Activated T-cell treated with anti-CD3 and anti-CD28 coated beads, Interleukin-2, amount 50 U/mL, for 72 hours (primary cell): ENCODE measurements at regions not wholly inside any gene's neighbourhood (a gene's known extent, or its start where the extent isn't known, plus 50 kb on each side); places are given as distances from the start of the nearest gene placed in this dataset.

ENCODE experiments used
- ATAC-seq, 2 donors: fragments of 150-1000 bp; cut with Tn5 transposase; replicated peaks in 1 of 2; 2 replicates each; pipeline ENCODE4 v1.10.0; 2021; ENCODE audit warnings: moderate library complexity in 2 of 2, mild to moderate bottlenecking in 1 of 2
- DNase-seq, 2 donors: peaks; one replicate each; pipeline ENCODE4 v3.0.0; 2021 to 2022; ENCODE audit warnings: mixed read lengths in 1 of 2
- H3K27ac Mint-ChIP-seq: one replicate; pipeline ENCODE4 v1.8.0; 2022; ENCODE audit warnings: mild to moderate bottlenecking, moderate library complexity, mixed read lengths
- H3K27me3 Mint-ChIP-seq: one replicate; pipeline ENCODE4 v1.8.0; 2022; ENCODE audit warnings: low read depth, mixed read lengths
- H3K36me3 Mint-ChIP-seq, 2 donors: one replicate each; pipeline ENCODE4 v1.8.0; 2022; ENCODE audit warnings: mixed read lengths in 2 of 2, mild to moderate bottlenecking in 1 of 2; ENCODE audit not compliant: insufficient read depth in 2 of 2
- H3K4me1 Mint-ChIP-seq: one replicate; pipeline ENCODE4 v1.8.0; 2022; ENCODE audit warnings: low read depth, mixed read lengths
- H3K4me3 Mint-ChIP-seq, 2 donors: one replicate each; pipeline ENCODE4 v1.8.0; 2022; ENCODE audit warnings: mild to moderate bottlenecking in 2 of 2, mixed read lengths in 2 of 2, moderate library complexity in 2 of 2
- H3K9me3 Mint-ChIP-seq, 2 donors: one replicate each; pipeline ENCODE4 v1.8.0; 2022; ENCODE audit warnings: mixed read lengths in 2 of 2

DNA sequence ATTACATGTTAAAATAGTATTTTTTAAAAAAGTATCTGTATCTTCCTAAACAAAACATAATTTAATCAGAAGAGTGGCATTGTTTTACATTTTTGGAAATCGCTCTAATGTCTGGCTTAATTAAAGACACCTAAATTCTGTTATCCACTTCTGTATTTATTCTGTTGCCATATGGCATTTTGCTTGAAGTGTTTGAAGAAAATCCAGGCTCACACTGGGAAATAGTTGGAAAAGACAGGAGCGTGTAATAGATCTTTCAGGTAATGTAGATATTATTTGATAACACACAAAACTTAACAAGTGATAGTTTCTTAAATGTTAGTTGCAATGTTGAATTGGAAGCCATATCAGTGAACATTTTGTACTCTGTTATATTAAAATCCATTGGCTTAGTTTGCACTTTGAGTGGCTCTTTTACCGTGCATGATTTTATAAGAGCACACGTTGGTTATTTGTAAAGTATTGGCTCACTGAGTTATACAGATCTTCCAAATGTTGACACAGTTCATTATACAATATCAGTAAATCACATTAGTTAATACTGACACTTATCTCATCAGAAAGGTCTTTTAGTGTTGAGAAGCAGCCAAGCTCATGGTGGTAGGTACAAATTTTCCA is 128.4 kb upstream of the NPVF start:
- Mint-ChIP-seq H3K27ac (no peak overlapping the region), H3K4me3 (no peak overlapping the region), H3K36me3 (no peaks in the 10 kb centered on the region), H3K27me3 (peaks cover under 1% of the 10 kb centered on the region), H3K4me1 (peaks cover 11% of the 10 kb centered on the region), H3K9me3 (no peaks in the 10 kb centered on the region)
- no peak for DNase-seq
- no peak for ATAC-seq

DNA sequence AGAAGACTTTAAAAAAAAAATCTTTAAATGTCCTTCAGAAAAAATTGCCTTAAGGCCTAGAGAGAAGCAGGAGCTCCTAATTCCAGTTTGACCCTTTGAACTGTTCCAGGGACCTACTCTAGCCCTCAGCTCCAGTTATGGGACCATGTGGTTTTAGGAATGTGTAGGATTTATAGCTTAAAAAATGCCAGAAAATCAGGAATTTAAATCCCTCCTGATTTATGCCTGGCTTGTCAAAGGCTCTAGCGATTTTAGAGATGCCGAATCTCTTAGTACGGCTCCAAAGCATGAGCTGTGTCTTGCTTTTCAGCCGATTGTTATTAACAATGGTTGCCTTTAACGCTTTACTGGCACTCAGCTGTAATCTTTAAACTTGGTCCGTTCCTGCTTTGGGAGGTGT is 130.6 kb upstream of the NPVF start:
- ATAC-seq, result no peak
- Mint-ChIP-seq H3K27ac (no peak overlapping the region), H3K9me3 (no peaks in the 10 kb centered on the region)

DNA sequence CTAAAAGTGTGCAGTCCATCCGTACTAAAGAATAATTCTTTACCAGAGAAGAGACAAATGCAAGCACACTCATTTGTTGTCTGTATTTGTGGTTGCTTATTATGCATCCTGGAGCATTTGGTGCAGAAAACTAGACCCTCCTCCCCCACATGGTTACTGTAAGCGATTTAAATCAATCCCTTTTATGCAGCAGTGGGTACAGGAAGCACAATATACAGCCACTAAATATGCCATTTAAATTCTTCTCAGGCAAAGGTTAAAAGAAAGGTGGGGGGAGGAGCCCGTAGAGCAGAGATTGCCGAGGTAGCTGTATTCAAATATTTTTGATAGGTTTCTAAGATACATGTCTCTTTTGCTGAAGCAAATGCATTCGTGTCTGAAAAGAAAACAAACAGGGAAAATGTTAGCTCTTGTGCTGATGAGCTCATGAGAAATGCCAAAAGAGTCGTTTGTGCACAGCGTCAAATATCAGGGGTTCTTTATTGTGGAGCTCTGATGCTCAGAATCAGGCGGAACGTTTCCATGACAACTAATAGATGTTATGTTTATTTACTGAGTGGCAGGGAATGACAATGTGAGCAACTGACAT is 131.3 kb upstream of the NPVF start:
- no peaks in the 10 kb centered on the region for H3K27me3 Mint-ChIP-seq
- H3K4me3 Mint-ChIP-seq, result no peak overlapping the region
- no peaks in the 10 kb centered on the region for H3K36me3 Mint-ChIP-seq
- H3K4me1 Mint-ChIP-seq, result peaks cover under 1% of the 10 kb centered on the region
- no peak overlapping the region for H3K27ac Mint-ChIP-seq
- no peaks in the 10 kb centered on the region for H3K9me3 Mint-ChIP-seq
- ATAC-seq (no peak), DNase-seq (no peak)

More for the DNA sequence above, 130.6 kb upstream of the NPVF start:
- Mint-ChIP-seq H3K4me1 (peaks cover 6% of the 10 kb centered on the region), H3K27me3 (no peaks in the 10 kb centered on the region), H3K4me3 (no peak overlapping the region), H3K36me3 (no peaks in the 10 kb centered on the region)
- DNase-seq, result no peak

GRCh38 chr7:25360451-25360850 is 132.2 kb upstream of the NPVF start:
- no peaks in the 10 kb centered on the region for H3K9me3 Mint-ChIP-seq
- ATAC-seq (no peak), DNase-seq (no peak)
- no peaks in the 10 kb centered on the region for H3K36me3 Mint-ChIP-seq
- H3K4me1 Mint-ChIP-seq, result no peaks in the 10 kb centered on the region
- H3K27me3 Mint-ChIP-seq, result no peaks in the 10 kb centered on the region
- H3K4me3 Mint-ChIP-seq, result no peak overlapping the region
- no peak overlapping the region for H3K27ac Mint-ChIP-seq

- Mint-ChIP-seq H3K4me3 (no peak overlapping the region), H3K27ac (no peak overlapping the region), H3K27me3 (no peaks in the 10 kb centered on the region), H3K9me3 (no peaks in the 10 kb centered on the region), H3K36me3 (no peaks in the 10 kb centered on the region), H3K4me1 (no peaks in the 10 kb centered on the region)
- ATAC-seq, result no peak
- DNase-seq, result no peak
These were observed 133.1 kb upstream of the NPVF start for GRCh38 chr7:25361387-25361786.

GRCh38 chr7:25361863-25362262 is 133.6 kb upstream of the NPVF start:
- no peaks in the 10 kb centered on the region for H3K27me3 Mint-ChIP-seq
- H3K4me3 Mint-ChIP-seq, result no peak overlapping the region
- ATAC-seq, result no peak
- H3K4me1 Mint-ChIP-seq, result no peaks in the 10 kb centered on the region
- H3K9me3 Mint-ChIP-seq, result no peaks in the 10 kb centered on the region
- H3K36me3 Mint-ChIP-seq, result no peaks in the 10 kb centered on the region
- no peak overlapping the region for H3K27ac Mint-ChIP-seq
- DNase-seq, result no peak

GRCh38 chr7:25368599-25369201 is 140.4 kb upstream of the NPVF start:
- DNase-seq (no peak), ATAC-seq (no peak)
- peaks cover 10% of the 10 kb centered on the region for H3K27me3 Mint-ChIP-seq
- H3K4me3 Mint-ChIP-seq, result no peak overlapping the region
- H3K27ac Mint-ChIP-seq, result no peak overlapping the region
- H3K9me3 Mint-ChIP-seq, result peaks cover 9 to 12% of the 10 kb centered on the region in 2 donors
- no peaks in the 10 kb centered on the region for H3K4me1 Mint-ChIP-seq
- peaks cover 4 to 13% of the 10 kb centered on the region in 2 donors for H3K36me3 Mint-ChIP-seq

- Mint-ChIP-seq H3K4me3 (no peak overlapping the region), H3K27me3 (peaks cover 10% of the 10 kb centered on the region), H3K9me3 (peaks cover 9 to 12% of the 10 kb centered on the region in 2 donors), H3K36me3 (peaks cover 4 to 13% of the 10 kb centered on the region in 2 donors), H3K4me1 (no peaks in the 10 kb centered on the region), H3K27ac (no peak overlapping the region)
- no peak for DNase-seq
- ATAC-seq, result no peak
These were observed 141.5 kb upstream of the NPVF start for GRCh38 chr7:25369786-25370185.

DNA sequence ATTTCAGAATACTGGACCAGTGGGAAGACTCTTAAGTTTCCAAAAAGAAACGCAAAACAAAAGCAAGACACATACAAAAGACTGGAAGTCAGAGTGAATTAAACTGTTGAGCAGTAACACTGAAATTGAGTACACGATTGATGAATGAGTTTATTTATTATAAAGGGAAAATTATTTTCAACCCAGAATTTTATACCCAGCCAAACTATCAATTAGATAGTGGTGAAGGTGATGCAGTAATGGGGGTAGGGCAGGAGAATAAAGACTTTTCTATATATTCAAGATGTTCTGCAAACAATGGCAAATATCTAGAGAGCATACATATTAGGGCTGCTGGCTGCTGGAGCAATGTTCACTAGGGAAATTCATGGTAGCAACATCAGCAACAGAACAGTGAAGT is 143.7 kb upstream of the NPVF start:
- no peak for DNase-seq
- no peaks in the 10 kb centered on the region for H3K4me1 Mint-ChIP-seq
- H3K36me3 Mint-ChIP-seq, result peaks cover 4 to 13% of the 10 kb centered on the region in 2 donors
- peaks cover 10% of the 10 kb centered on the region for H3K27me3 Mint-ChIP-seq
- no peak for ATAC-seq
- H3K27ac Mint-ChIP-seq, result no peak overlapping the region
- H3K9me3 Mint-ChIP-seq, result peaks cover 9 to 12% of the 10 kb centered on the region in 2 donors
- no peak overlapping the region for H3K4me3 Mint-ChIP-seq

DNA sequence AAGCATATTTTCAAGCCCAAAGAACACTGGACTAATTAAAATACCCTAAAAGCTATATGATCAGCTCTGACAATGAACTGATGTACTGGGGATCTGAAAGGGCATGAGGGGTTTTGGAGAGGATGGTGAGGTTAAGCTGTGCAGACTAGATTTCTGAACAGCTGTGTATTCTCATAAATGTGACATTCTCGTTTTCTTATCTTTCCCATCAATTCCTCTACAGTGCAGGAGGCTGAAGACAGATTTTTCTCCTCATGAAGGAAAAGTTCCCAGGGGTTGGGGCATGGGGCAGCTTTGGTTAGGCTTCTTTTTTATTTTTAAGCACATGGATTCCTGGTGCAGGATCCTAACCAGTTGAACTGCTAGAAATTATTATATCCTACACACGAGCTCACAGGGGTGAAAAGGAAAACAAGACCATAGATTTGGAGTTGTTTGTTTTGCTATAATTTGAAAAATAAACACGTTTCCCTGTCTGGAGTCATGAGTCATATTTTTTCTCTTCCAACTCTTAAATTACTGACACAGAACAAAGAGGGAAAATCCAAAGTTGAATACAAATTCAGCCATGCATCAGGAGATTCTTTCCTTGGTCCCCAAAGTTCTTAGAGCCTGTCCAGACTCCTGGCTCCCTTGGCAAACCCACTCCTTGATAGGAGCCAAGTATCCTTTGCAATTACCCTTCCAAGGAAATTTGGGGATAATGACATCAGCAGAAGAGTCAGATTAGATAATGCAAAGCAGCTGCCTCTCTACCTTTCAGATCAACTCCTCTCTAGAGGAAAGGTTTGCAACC is 147.7 kb upstream of the NPVF start:
- ATAC-seq (no peak), DNase-seq (no peak)
- Mint-ChIP-seq H3K4me1 (no peaks in the 10 kb centered on the region), H3K36me3 (peaks cover 4 to 9% of the 10 kb centered on the region in 2 donors), H3K27me3 (peaks cover 6% of the 10 kb centered on the region), H3K27ac (no peak overlapping the region), H3K4me3 (no peak overlapping the region), H3K9me3 (peaks cover 9 to 12% of the 10 kb centered on the region in 2 donors)

DNA sequence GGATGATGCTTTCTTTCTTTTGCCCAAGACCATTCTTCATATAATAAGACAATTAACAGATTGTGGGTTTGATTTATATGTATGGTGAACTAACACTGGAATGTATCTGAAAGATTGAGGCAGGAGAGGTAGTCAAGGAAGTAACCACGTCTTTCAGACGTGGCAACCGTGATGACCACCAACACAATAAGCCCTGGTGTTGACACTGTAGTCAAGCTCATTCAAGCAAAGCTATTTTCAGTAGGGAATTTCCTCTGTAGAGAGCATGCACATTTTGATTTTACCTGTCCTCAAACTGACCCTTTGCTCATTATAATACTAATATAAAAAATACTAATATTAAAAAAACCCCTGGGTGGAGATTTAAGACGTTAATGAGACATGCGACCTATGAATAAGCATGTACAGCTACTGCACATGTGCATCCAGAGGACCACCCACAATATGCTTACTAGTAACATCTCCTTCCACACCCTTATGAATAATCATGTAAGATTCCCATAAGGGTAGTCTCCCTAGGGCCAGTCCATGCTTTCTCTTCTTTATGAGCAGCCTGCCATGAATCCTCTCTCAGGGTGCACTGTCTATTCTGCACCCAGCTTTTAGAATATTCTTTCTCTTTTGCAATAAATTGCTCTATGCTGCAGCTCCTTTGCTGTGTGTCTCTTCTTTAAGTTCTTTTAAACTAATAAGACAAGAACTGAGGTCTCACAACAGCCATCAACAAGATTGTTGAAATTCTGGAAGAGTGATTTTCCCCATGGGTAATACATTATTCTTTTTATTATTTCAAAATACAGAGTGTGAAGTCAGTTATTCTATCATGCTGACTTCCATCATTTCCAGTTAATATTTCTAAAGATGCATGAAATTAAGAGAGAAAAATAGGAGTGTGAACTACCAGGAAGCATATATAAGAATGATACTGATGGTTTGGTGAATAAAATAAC is 151.3 kb upstream of the NPVF start:
- Mint-ChIP-seq H3K4me1 (no peaks in the 10 kb centered on the region), H3K9me3 (no peaks in the 10 kb centered on the region), H3K27ac (no peak overlapping the region), H3K27me3 (peaks cover 12% of the 10 kb centered on the region), H3K36me3 (no peaks in the 10 kb centered on the region), H3K4me3 (no peak overlapping the region)
- ATAC-seq (no peak), DNase-seq (no peak)

DNA sequence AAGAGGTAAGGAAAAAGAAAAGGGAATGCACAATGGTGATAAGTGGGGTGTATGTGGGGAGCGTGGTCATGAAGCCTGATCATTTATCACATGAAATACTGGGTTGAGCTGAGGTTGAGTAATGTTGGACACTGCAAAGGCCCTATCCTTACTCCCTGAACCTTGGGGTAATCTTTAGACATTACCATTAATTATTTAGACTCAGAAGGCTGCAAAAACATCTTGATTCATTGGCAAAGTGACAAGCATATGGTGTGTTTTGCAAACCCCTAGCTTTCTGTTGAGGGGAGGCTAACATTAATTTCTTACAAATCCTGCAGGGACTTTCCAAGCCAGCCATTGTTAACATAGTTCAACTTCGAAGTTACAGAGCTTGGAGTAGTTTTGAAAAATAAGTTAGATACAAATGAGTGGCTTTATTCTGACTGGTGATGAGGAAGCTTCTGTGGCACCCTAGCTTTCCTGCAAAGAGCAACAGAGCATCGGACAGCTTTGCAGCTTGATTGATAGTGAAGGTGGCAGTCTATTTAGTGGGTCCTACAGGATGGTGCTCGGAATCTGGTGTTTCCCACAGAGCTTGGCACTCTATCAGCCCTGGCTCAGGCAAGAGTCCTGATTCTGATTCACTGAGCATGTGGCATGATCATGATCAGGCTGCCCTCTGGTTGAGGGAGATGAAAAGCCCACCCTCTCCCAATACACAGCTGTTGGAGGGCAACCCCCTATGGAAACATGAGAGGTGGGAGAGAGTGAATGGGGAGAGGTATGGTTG is 153.7 kb upstream of the NPVF start:
- ATAC-seq, result no peak
- no peak for DNase-seq
- no peaks in the 10 kb centered on the region for H3K36me3 Mint-ChIP-seq
- no peak overlapping the region for H3K27ac Mint-ChIP-seq
- peaks cover 12% of the 10 kb centered on the region for H3K27me3 Mint-ChIP-seq
- H3K4me3 Mint-ChIP-seq, result no peak overlapping the region
- H3K9me3 Mint-ChIP-seq, result no peaks in the 10 kb centered on the region
- H3K4me1 Mint-ChIP-seq, result no peaks in the 10 kb centered on the region
